ENCODE measurements at regions not wholly inside any gene's neighbourhood (a gene's known extent, or its start where the extent isn't known, plus 50 kb on each side); places are given as distances from the start of the nearest gene placed in this dataset.

GRCh38 chr6:85344996-85345395, 104.9 kb upstream of the NT5E start:
- no peak for TF ChIP-seq EZH2 (IDR thresholded peaks at IDR 0.05; ENCODE audit: borderline replicate concordance, insufficient read depth, low read depth, low read length, poor library complexity, severe bottlenecking)
- no peak for TF ChIP-seq CTCF (IDR thresholded peaks at IDR 0.05)

Data from B cell (primary cell).